Daoy (cell line): ENCODE measurements at regions not wholly inside any gene's neighbourhood (a gene's known extent, or its start where the extent isn't known, plus 50 kb on each side); places are given as distances from the start of the nearest gene placed in this dataset.
A peak's percentile ranks its signal among the peaks of the same experiment; 100 is the strongest.
"Not testable (repeated sequence)": the region's sequence is repeated elsewhere in the genome, so short reads cannot be mapped to it uniquely, and the experiment has no call there.

ENCODE experiments used
- DNase-seq: peaks from one replicate; pipeline ENCODE4 v3.0.0-alpha.2; 2015; ENCODE audit warnings: low read depth

DNA sequence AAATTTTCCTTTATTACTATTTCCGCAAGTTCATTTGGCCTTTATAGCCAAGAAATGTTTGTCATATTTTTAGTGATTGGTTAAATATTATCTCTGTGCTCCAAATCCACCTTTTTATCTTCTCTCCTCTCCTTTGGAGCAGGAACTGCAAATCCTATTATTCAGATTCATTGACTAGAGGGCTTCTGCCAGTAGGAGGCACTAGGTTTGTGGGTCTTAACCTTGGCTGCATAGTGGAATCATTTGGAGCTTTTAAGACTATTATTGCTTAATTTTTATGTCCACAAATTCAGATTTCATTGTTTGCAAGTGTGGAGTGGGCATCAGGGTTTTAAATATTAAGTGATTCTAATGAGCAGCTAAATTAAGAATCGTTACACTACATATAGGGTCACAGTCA lies 75.3 kb upstream of the SYT10 start:
- no peak for DNase-seq

DNA sequence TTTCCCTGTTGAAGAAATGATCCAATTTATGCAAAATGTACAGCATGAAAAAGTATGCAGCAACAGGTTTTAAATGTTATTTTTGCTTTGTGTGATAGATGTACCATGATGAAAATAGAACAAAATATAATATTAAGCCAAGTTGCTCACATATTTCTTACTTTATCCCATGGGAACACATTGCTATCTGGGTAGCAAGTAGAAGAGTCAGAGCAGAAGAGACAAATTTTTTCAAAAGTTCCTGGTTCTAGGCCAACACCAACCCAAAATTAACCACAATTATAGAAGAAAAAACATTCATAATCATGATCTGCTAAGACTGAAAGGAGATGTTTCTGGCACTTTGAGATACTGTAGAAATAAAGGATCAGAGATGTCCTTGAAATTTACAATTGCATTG lies 79.9 kb upstream of the SYT10 start:
- no peak for DNase-seq

DNA sequence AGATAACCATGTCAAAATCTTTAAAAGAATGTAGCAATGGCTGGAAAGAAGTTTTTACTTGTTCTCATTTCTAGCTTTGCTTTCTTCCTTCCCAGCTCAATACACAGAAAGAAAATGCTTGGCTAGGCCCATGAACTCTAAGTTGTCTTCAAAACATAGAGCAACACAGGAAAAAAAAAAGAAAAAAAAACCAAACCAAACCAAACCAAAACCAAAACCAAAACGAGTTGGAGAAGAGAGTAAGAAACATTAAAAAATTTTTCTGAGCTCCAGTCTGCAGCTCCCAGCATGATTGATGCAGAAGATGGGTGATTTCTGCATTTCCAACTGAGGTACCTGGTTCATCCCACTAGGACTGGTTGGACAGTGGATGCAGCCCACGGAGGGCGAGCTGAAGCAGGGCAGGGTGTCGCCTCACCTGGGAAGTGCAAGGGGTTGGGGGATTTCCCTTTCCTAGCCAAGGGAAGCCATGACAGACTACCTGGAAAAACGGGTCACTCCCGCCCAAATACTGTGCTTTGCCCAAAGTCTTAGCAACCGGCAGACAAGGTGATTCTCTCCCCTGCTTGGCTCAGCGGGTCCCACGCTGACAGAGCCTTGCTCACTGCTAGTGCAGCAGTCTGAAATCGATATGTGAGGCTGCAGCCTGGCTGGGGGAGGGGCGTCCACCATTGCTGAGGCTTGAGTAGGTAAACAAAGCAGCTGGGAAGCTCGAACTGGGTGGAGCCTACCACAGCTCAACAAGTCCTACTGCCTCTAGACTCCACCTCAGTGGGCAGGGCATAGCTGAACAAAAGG lies 81.1 kb upstream of the SYT10 start:
- not testable (repeated sequence) for DNase-seq

DNA sequence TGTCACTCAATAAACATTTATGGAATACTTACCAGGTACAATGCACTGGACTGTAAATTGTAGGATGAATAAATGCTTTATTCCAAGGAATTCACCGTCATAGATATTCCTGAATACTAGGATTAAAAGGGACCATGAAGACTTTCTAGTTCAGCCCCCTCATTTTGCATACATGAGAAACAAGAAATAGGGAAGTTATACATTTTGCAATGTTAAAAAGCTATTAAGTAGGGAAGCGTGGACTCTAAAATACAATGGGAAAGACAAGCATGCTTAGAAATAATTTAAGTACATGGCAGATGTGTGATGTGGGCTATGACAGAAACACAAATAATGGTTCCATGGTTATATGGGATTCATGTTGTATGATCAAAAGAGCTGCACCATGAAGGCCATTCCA lies 89.4 kb upstream of the SYT10 start:
- no peak for DNase-seq

DNA sequence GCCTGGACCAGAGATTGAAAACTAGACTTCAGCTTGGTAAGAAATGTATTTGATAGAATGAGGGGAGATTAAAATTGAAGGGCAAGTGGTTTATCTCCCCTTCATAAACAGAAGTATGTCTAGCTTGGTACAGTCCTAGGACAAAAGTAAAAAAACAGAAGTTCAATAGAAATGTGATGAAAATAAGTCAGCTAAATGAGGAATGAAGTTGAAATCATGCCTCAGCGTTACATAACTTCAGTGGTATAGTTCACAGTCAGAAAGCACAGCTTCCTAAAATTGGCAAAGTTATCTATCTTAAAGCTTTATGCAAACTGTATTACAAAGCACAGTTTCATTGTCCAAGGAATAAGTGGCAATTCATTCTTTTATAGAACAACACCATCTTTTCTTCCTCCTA lies 90.2 kb upstream of the SYT10 start:
- no peak for DNase-seq

DNA sequence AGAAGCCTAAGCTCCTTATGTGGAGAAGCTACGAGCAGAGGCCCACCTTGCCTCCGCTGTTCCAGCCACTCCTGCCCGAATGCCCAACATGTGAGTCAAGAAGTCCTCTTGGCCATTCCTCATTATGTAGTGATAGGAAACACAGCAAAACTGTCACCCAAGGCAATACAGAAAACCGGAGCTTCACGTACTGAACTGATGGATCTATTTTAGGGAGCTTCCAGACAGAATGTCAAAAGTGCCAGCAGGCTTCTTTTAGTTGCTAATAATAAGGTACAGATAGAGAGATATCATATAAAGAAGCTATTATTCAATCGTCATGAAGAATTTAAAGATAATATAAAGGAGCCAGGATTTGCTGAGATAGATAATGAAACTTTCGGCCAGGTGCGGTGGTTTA lies 91.6 kb upstream of the SYT10 start:
- no peak for DNase-seq

DNA sequence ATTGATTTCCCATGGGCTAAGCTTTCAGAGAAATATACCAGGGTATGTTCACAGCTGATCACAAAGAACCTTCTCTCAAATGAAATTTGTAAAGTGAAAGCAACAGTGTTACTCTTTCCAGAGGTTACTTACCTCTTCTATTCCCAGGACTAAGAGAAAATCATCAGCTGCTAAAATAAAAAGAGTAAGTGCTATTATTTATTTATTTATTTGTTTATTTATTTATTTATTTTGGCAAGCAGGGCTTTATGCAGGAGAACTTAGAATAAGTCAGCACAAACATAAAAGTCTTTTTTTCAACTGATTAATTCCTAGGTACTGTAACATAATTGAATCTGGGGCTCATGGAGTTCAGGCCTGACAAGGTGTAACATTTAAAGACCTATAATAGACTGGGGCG lies 93.9 kb upstream of the SYT10 start:
- no peak for DNase-seq

DNA sequence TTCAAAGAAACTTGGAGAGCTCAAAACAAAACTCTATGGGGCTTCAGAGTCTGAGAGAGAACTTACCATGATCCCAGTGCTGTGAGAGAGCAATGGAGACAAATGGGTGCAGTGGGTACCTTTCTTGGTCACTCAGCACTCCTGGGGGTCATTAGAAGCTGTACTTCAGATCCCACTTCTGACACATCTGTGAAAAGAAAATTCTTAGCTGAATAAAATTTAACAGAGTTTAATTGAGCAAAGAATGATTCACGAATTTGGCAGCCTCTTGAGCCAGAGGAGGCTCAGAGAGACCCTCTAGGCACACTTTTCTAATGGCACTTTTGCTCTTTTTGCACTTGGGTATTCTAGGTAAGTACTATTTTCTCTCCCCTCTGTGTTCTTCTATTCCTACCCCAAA lies 96.8 kb upstream of the SYT10 start:
- DNase-seq, result no peak

DNA sequence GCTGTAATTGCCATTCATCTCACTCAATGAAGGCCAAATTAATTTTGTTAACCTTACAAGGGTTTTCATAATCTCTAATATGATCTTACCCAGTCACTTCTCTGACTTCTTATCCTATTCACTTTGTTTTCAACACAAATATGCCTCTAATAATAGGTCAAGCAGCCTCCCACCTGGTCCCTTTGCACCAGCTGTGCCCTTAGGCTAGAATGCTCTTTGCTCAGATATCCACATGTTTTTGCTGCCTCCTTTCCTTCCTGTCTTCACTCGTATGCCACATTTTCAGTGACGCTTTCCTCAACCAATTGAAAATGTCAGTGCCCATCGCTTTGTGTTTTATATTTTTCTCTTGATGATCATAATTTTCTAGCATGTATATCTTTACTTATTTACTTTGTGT lies 106.4 kb upstream of the SYT10 start:
- DNase-seq, result no peak

DNA sequence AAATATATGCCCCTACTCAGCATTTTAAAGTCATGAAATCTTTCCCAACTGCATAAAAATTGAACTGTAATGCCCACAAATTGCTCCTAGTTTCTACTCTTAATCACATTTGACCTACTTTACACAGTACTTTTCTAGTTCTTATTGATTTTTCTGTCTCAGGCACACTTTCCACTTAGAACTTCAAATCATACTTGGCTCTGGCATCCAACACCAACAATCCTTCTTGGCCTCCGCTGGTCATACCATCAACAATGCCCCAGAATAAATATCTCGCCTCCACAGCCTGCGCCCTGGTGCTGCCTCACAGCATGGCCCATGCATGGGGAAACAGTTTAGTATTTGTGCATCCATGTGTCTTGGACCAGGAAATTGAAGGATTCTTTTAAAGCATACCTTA lies 107.5 kb upstream of the SYT10 start:
- DNase-seq, result no peak

DNA sequence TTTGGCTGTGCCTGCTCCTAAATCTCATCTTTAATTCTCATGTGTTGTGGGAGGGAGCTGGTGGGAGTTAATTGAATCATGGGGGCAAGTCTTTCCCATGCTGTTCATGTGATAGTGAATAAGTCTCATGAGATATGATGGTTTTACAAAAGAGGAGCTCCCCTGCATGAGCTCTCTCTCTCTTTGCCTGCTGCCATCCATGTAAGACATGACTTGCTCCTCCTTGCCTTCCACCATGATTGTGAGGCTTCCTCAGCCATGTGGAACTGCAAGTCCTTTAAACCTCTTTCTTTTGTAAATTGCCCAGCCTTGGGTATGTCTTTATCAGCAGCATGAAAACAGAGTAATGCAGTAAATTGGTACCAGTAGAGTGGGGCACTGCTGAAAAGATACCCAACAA lies 110.6 kb upstream of the SYT10 start:
- not testable (repeated sequence) for DNase-seq

DNA sequence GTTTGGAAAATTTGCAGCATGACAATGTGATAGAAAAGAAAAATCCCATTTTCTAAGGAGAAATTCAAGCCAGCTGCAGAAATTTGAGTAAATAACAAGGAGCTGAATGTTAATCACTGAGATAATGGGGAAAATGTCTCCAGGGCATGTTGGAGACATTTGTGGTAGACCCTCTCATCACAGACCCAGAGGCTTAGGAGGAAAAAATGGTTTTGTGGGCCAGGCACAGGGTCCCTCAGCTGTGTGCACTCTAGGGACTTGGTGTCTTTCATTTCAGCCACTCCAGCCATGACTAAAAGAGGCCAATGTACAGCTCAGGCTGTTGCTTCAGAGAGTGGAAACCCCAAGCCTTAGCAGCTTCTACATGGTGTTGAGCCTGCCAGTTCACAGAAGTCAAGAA lies 111.4 kb upstream of the SYT10 start:
- DNase-seq, result no peak

DNA sequence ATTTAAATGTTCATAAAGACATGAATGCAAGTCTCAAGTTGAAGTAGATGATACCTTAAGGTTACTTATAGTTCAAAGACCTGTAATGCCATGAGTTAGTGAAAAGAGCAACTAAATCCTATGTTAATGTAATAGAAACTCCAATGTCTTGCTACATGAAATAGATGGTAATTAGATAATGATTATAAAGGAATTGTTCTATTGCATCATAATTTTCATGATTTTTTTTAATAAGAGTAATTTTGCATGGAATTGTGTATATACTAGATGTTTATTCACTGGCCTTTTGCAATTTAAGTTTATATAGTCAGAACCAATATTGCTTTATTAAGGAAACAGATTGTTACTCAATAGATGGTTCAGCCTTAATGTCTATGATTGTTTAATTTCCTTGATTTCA lies 115.5 kb upstream of the SYT10 start:
- no peak for DNase-seq

DNA sequence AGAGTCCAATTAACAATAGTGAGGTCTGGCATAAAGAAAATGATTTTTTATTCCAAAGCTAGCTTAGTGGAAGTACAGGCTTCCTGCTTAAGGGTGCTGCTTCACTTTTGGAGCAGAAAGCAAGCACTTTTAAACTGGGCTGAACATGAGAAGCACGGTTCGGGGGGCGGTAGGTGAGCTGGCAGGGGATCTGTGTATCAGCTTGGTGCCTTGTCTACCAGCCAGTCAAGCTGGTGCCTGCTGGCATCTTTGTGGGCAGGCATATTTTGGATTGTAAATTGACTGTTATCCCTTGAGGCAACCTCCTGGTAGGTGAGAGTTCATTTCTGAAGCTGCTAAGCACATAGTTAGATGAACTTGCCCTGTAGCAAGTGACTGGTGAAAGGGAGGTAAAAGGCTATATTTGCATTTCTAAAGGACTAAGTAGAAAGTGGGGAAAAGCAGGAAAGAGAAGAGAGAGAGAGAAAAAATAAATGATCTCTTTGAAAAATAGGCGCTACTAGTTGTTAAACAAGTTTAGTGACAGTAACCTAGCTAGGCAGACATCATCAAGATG lies 121.1 kb upstream of the SYT10 start:
- no peak for DNase-seq

DNA sequence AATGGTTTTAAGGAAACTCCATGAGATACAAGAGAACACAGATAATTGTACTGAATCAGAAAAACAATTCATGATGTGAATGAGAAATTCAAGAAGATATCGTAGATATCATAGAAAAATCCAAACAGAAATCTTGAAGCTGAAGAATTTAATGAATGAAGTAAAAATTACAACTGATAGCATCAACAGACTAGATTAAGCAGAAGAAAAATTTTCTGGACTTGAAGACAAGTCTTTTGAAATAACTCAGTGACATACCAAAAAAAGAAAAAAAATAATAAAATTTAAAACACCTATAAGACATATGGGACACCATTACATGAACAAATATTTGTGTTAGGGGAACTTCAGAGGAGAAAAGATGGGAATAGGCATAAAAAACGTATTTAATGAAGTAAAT lies 122.8 kb upstream of the SYT10 start:
- DNase-seq, result no peak

DNA sequence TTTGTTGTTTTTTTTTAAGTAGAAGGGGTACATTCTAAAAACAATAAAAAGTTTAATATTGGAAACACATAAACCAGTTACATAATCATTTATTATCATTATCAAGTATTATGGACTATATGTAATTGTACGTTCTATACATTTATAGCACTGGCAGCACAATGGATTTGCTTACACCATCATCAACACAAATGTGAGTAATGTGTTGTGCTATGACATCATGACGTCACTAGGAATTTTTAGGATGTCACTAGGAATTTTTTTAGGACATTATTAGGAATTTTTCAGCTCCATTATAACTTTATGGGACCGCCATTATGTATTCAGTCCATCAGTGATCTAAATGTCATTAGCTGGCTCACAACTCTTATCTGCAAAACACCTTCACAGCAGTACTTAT lies 126.8 kb upstream of the SYT10 start:
- no peak for DNase-seq

DNA sequence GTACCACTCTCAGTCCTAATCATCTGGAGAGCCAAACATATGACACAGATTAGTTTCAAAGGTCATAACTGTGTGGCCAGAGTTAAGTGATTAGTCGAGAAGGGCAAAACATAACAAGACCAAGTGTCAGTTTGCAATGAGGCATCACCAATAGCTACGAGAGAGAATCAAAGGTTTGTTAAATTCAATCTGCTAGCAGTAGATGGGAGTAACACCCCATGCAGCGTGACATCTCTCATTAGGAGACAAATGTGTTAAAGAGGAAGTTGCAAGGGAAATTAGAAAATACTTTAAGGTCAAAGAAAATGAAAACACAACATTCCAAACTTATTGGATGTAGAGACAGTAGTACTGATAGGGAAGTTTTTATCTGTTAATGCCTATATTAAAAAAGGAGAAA lies 135.7 kb upstream of the SYT10 start:
- DNase-seq, result no peak

DNA sequence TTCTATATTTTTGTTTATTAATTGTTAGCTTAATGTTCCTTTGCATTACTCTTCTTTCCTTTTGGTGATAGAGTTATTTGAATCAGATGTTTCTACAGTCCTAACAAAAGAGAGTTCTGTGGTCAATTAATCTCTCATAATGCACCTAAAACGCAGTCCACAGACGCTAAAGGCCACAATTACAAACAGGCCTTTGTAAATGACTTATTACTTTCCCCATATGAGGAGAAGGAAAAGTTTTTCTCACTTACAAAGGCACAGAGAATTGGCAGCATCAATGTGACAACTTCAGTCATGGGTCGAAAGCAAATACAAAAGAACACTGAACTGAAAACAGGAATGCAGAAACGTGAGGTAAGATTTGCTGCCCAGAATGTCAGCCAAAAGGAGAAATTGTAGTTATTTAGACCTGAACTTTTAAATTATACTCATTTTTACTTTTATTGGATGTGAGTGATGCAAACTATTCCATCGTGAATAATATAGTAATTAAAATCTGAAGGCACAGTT lies 142.0 kb upstream of the SYT10 start:
- no peak for DNase-seq

DNA sequence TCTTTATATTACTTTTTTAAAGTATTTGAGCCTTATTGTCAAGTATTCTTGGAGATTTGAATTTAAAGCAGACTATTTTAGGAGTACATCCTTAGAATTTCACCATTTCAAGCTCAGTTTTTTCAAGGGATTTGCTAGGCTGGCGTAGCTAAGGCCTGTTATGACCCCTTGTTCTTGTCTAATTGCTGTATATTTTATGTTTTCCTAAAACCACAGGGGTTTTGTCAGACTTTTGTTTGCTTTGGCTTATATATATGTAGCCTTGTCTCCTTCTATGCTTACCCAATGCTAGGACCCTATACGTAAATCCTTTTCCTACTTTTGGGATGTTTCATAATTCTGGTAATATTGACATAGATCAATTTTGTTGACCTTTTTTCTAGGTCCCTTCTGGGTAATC lies 147.0 kb upstream of the SYT10 start:
- DNase-seq, result no peak

DNA sequence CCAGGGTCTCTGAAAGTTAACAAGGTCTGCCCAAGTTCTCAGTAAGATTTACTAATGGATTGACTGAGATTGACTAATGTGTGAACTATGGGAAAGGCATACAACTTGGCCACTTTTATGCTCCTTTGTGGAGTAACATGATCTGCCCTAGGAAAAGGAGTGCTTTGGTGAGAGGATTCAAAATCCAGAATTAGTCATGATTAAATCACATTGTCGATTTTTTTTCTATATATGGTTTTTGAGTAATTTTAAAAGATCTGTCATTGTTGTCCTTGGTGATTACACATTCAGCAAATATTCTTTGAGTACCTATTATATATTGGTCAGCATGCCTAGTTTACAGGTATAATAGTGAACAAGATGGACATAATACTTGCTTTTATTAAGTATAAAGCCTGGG lies 147.7 kb upstream of the SYT10 start:
- DNase-seq, result no peak

DNA sequence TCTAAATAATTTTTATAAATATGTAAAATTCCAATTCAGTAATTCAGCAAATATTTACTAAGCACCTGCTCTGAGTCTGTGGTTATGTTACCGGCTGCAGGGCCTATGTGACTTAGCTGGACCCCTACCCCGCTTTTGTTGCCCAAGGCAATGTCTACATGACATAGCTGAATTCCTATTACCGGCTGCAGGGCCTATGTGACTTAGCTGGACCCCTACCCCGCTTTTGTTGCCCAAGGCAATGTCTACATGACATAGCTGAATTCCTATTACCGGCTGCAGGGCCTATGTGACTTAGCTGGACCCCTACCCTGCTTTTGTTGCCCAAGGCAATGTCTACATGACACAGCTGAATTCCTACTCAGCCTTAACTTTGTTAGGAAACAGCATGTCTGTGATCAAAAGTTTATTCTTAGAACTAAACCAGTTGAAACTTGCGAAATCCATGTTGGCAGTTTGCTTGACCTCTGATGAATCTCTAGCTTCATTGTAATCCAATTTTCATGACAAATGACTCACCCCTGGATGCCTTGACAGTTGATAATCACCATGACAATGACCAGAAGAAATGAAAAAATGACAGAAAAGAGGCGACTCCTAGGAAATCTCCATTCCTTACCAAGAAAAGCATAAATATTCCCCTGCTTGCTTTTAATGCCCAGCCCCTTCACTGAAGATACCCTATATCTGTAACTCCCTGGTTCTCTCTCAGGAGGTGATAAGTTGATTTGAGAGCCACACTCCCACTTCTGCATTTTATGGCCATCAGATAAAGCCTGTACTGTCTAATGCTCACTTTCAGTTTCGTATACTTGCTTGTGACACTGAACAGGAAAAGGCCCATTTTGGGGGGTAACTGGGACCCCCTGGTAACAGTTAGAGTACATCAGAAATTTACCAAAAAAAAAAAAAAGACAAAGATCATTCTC lies 148.4 kb upstream of the SYT10 start:
- peak; percentile 1 for DNase-seq

DNA sequence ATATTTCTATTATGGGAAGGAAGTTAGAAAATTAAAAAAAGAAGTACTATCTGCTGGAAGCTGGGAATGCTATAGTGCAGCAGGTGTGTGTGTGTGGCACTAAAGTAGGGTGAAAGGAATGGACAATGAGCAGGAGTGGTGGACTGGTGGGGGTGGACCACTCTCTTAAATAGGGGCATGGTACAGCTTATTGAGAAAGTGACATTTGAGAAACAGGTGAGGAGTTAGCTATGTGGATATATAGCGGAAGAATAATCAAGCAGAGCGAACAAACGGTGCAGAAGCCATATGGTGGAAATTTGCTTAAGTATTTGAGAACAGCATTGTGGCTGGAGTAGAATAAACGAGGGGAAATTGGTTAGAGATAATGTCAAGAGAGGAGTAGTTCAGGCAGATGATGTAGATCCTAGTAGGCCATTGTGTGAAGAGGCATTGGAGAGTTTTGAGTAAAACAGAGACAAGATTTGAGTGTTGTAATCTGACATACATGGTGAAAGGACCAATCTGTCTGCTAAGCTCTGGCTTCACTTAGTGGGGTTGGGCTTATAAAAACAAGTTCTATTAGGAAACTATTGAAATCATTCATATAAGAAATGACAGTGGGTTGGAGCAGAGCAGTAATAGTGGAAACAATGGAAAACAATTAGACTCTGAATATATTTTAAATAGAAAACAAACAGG lies 149.2 kb upstream of the SYT10 start:
- no peak for DNase-seq
